NT2/D1 (cell line): ENCODE measurements at regions not wholly inside any gene's neighbourhood (a gene's known extent, or its start where the extent isn't known, plus 50 kb on each side); places are given as distances from the start of the nearest gene placed in this dataset.

Source experiments
- YY1 ChIP-seq: IDR thresholded peaks from 2 replicates; pipeline ENCODE4 v1.6.1; 2011; ENCODE audit not compliant: insufficient read length, insufficient read depth
- ZNF274 ChIP-seq: IDR thresholded peaks from 2 replicates; pipeline ENCODE4 v1.6.1; 2011; ENCODE audit warnings: mild to moderate bottlenecking, low read depth, low read length

DNA sequence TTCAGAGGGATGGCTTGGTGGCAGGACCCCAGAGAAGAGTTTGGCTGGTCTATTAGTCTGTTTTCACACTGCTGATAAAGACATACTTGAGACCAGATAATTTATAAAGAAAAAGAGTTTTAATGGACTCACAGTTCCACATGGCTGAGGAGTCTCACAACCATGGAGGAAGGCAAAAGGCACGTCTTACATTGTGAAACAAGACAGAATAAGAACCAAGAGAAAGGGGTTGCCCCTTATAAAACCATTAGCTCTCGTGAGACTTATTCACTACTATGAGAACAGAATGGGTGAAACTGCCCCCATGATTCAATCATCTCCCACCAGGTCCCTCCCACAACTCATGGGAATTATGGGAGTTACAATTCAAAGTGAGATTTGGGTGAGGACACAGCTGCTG lies 78.5 kb upstream of the SSTR1 start:
- TF ChIP-seq YY1 = no peak
- no peak for TF ChIP-seq ZNF274
